MCF 10A (cell line): ENCODE measurements at regions not wholly inside any gene's neighbourhood (a gene's known extent, or its start where the extent isn't known, plus 50 kb on each side); places are given as distances from the start of the nearest gene placed in this dataset.

ENCODE experiments used
- BruUV-seq: library from RNA; stranded (reverse); fragments of 400-500 nt; replicated peaks from 2 replicates; lab custom pipeline; 2021; lab: Mats Ljungman, UMichigan
- CTCF ChIA-PET: fragments of 300-600 bp; sonication (Branson Sonifier 250); formaldehyde crosslinking; extraction: SDS; loops from one replicate; lab custom pipeline; 2021; ENCODE audit warnings: antibody characterized with exemption, inconsistent platforms; lab: Yijun Ruan, JAX
- POLR2A ChIA-PET: fragments of 300-600, 350-650 bp; sonication (Branson Sonifier 250); formaldehyde crosslinking; extraction: SDS; loops from one replicate; lab custom pipeline; 2020; ENCODE audit warnings: antibody characterized with exemption, inconsistent platforms; lab: Yijun Ruan, JAX
- DNase-seq: peaks from one replicate; pipeline ENCODE4 v3.0.0-alpha.2; 2018; ENCODE audit not compliant: unreplicated experiment
- H3K27ac Mint-ChIP-seq: one replicate; pipeline ENCODE4 v1.8.0; 2022; ENCODE audit warnings: mild to moderate bottlenecking, low read depth, mixed read lengths; ENCODE audit not compliant: unreplicated experiment
- H3K27me3 Mint-ChIP-seq: one replicate; pipeline ENCODE4 v1.8.0; 2022; ENCODE audit warnings: mixed read lengths; ENCODE audit not compliant: insufficient read depth, unreplicated experiment
- H3K36me3 Mint-ChIP-seq: one replicate; pipeline ENCODE4 v1.8.0; 2022; ENCODE audit warnings: mild to moderate bottlenecking, moderate library complexity, mixed read lengths; ENCODE audit not compliant: insufficient read depth, unreplicated experiment
- H3K4me1 Mint-ChIP-seq: one replicate; pipeline ENCODE4 v1.8.0; 2022; ENCODE audit warnings: mixed read lengths; ENCODE audit not compliant: insufficient read depth, unreplicated experiment
- H3K4me3 Mint-ChIP-seq: one replicate; pipeline ENCODE4 v1.8.0; 2022; ENCODE audit warnings: mild to moderate bottlenecking, moderate library complexity, mixed read lengths; ENCODE audit not compliant: unreplicated experiment
- H3K9me3 Mint-ChIP-seq: one replicate; pipeline ENCODE4 v1.8.0; 2022; ENCODE audit warnings: mixed read lengths; ENCODE audit not compliant: unreplicated experiment
- intact Hi-C: fragments of 100-400 bp; cut with micrococcal nuclease; formaldehyde crosslinking; loops from 2 replicates; pipeline ENCODE4 v1.14.1; 2022
- TF ChIP-seq, protein P1 (sequence below): fragments of 200-600 bp; IDR thresholded peaks from one replicate; pipeline ENCODE4 v1.8.0; 2022; ENCODE audit warnings: antibody characterized with exemption, mild to moderate bottlenecking; ENCODE audit not compliant: unreplicated experiment

DNA sequence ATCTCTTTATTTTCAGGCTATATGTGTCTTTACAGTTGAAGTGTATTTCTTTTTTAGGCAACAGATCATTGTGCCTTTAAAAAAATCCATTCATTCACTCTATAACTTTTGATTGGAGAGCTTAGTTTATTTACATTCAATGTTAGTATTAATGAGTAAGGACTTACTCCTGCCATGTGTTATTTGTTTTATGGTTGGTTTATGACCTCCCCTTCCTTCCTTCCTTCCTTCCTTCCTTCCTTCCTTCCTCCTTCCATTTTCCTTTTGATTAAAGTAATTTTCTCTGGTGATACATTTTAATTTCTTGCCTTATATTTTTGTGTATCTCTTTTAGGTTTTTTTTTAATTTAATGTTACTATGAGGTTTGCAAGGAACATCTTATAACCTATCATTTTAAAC lies 1005.3 kb upstream of the EPHA7 start:
- ChIA-PET CTCF (interaction anchor here (0.6 kb wide), 1 partner anchor 119 kb away, joined by 3 read pairs; no protein-coding TSS in a partner anchor), POLR2A (no interaction called here)
- intact Hi-C loops = no loop called here
- H3K9me3 Mint-ChIP-seq = peaks cover 27% of the 10 kb centered on the region
- H3K27me3 Mint-ChIP-seq = peaks cover 32% of the 10 kb centered on the region
- H3K36me3 Mint-ChIP-seq = no peaks in the 10 kb centered on the region
- BruUV-seq = no TSS peak
- TF ChIP-seq, protein P1, sequence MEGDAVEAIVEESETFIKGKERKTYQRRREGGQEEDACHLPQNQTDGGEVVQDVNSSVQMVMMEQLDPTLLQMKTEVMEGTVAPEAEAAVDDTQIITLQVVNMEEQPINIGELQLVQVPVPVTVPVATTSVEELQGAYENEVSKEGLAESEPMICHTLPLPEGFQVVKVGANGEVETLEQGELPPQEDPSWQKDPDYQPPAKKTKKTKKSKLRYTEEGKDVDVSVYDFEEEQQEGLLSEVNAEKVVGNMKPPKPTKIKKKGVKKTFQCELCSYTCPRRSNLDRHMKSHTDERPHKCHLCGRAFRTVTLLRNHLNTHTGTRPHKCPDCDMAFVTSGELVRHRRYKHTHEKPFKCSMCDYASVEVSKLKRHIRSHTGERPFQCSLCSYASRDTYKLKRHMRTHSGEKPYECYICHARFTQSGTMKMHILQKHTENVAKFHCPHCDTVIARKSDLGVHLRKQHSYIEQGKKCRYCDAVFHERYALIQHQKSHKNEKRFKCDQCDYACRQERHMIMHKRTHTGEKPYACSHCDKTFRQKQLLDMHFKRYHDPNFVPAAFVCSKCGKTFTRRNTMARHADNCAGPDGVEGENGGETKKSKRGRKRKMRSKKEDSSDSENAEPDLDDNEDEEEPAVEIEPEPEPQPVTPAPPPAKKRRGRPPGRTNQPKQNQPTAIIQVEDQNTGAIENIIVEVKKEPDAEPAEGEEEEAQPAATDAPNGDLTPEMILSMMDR = no peak
- DNase-seq = no peak
- H3K27ac Mint-ChIP-seq = no peak overlapping the region
- H3K4me1 Mint-ChIP-seq = no peaks in the 10 kb centered on the region
- no peak overlapping the region for H3K4me3 Mint-ChIP-seq

DNA sequence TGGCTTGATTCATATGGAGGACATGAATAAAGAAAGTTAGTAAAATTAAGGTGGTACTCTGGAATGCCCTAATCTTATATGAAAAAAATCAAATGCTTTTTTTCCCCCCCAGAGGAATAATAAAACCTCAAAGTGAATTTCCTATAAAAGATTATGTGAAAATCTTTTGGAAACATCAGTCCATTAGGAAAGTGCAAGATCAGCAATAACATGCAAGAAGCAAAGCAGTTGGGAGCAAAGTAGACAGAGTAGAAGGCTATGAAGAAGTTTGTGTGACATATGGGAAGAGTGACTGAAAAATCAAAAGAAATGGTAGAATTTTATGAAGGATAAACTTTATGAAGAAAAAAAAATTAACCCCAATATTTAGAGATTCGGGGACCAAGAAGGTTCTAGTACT lies 998.0 kb upstream of the EPHA7 start:
- ChIA-PET POLR2A (no interaction called here), CTCF (no interaction called here)
- Mint-ChIP-seq H3K27me3 (peaks cover 51% of the 10 kb centered on the region), H3K9me3 (no peaks in the 10 kb centered on the region), H3K27ac (no peak overlapping the region), H3K4me1 (no peaks in the 10 kb centered on the region), H3K4me3 (no peak overlapping the region), H3K36me3 (no peaks in the 10 kb centered on the region)
- DNase-seq = no peak
- BruUV-seq = no TSS peak
- intact Hi-C loops = no loop called here
- TF ChIP-seq, protein P1 = no peak

DNA sequence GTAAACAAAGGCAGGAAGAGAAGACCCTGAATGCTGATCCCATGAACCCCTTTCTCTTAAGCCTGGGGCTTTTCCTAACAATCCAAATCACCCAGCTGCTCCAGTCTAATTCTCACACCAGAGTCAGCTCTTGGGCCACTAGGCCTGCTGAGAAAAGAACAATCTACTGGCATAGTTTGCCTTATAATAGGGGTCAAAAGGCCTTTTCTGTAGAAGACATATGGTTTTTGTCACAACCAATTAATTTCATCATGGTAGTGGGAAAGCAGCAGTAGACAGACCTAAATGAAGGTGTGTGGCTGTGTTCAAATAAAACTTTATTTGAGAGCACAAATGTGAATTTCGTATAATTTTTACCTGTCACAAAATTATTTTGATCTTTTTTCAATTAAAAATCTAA lies 994.7 kb upstream of the EPHA7 start:
- Mint-ChIP-seq H3K4me1 (no peaks in the 10 kb centered on the region), H3K27ac (no peak overlapping the region), H3K36me3 (no peaks in the 10 kb centered on the region), H3K9me3 (no peaks in the 10 kb centered on the region), H3K4me3 (no peak overlapping the region), H3K27me3 (peaks cover 55% of the 10 kb centered on the region)
- intact Hi-C loops = no loop called here
- ChIA-PET POLR2A (no interaction called here), CTCF (interaction anchor here (0.6 kb wide), 1 partner anchor 186 kb away, joined by 3 read pairs; no protein-coding TSS in a partner anchor)
- no peak for DNase-seq
- TF ChIP-seq, protein P1 = no peak
- no TSS peak for BruUV-seq

DNA sequence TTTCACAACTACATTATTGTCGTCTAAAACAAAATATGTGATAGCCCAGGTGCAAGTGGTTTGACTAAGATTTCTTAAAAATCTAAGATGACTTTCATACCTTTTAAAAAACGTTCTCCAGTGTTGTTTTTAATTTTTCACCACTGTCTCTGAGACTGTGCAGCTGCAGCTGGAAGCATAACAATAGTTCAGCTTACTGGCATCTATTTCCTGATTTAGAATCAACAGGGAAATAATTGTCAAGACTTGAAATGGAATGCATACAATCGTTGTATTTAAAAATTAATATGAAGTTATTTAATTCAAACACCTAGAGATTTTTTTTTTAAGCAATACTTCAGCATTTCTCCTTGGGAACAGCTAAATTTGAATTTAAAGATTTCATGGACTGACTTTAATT lies 982.0 kb upstream of the EPHA7 start:
- BruUV-seq = no TSS peak
- no peaks in the 10 kb centered on the region for H3K9me3 Mint-ChIP-seq
- no peaks in the 10 kb centered on the region for H3K36me3 Mint-ChIP-seq
- ChIA-PET POLR2A (no interaction called here), CTCF (interaction anchor here (0.5 kb wide), 1 partner anchor 70 kb away, joined by 3 read pairs; no protein-coding TSS in a partner anchor)
- no peak overlapping the region for H3K4me3 Mint-ChIP-seq
- intact Hi-C loops = no loop called here
- DNase-seq = no peak
- peaks cover 52% of the 10 kb centered on the region for H3K27me3 Mint-ChIP-seq
- no peaks in the 10 kb centered on the region for H3K4me1 Mint-ChIP-seq
- TF ChIP-seq, protein P1 = no peak
- no peak overlapping the region for H3K27ac Mint-ChIP-seq
